HEK293T (cell line): ENCODE measurements at regions not wholly inside any gene's neighbourhood (a gene's known extent, or its start where the extent isn't known, plus 50 kb on each side); places are given as distances from the start of the nearest gene placed in this dataset.
"Not testable (repeated sequence)": the region's sequence is repeated elsewhere in the genome, so short reads cannot be mapped to it uniquely, and the experiment has no call there.

Experiments used
- CTCF ChIA-PET: fragments of 350-600 bp; formaldehyde crosslinking; extraction: SDS; loops from one replicate; lab custom pipeline; 2021; ENCODE audit warnings: antibody characterized with exemption, inconsistent platforms; lab: Yijun Ruan, JAX
- POLR2A ChIA-PET: fragments of 350-600 bp; formaldehyde crosslinking; extraction: SDS; loops from one replicate; lab custom pipeline; 2020; ENCODE audit warnings: antibody characterized with exemption, inconsistent platforms; lab: Yijun Ruan, JAX
- DNase-seq: peaks from one replicate; pipeline ENCODE4 v3.0.0; 2012; ENCODE audit warnings: mixed read lengths; ENCODE audit errors: extremely low spot score
- ARNT ChIP-seq: fragments of 450-650 bp; IDR thresholded peaks from 2 replicates; pipeline ENCODE4 v1.6.1; 2017; ENCODE audit warnings: mild to moderate bottlenecking
- BHLHE40 ChIP-seq: fragments of 450-650 bp; IDR thresholded peaks from 2 replicates; pipeline ENCODE4 v1.6.1; 2016; ENCODE audit warnings: mild to moderate bottlenecking, moderate library complexity, borderline replicate concordance
- CTBP1 ChIP-seq: fragments of 450-650 bp; IDR thresholded peaks from 2 replicates; pipeline ENCODE4 v1.6.1; 2016; ENCODE audit warnings: borderline replicate concordance
- ELF4 ChIP-seq: fragments of 450-650 bp; IDR thresholded peaks from 2 replicates; pipeline ENCODE4 v1.6.1; 2017; ENCODE audit warnings: antibody characterized with exemption
- FOXA1 ChIP-seq: fragments of 450-650 bp; IDR thresholded peaks from 2 replicates; pipeline ENCODE4 v1.6.1; 2016; ENCODE audit warnings: mild to moderate bottlenecking
- FOXK2 ChIP-seq: fragments of 450-650 bp; IDR thresholded peaks from 2 replicates; pipeline ENCODE4 v1.6.1; 2016; ENCODE audit warnings: mild to moderate bottlenecking
- FOXM1 ChIP-seq: fragments of 450-650 bp; IDR thresholded peaks from 2 replicates; pipeline ENCODE4 v1.6.1; 2017; ENCODE audit warnings: mild to moderate bottlenecking, borderline replicate concordance
- HDGF ChIP-seq: fragments of 450-650 bp; IDR thresholded peaks from 2 replicates; pipeline ENCODE4 v1.6.1; 2017; ENCODE audit warnings: antibody characterized with exemption, borderline replicate concordance
- L3MBTL2 ChIP-seq: fragments of 450-650 bp; conservative IDR thresholded peaks from 2 replicates; pipeline ENCODE4 v1.6.1; 2016; ENCODE audit warnings: mild to moderate bottlenecking
- LEF1 ChIP-seq: fragments of 450-650 bp; IDR thresholded peaks from 2 replicates; pipeline ENCODE4 v1.6.1; 2017; ENCODE audit warnings: mild to moderate bottlenecking, borderline replicate concordance
- NFRKB ChIP-seq: fragments of 450-650 bp; IDR thresholded peaks from 2 replicates; pipeline ENCODE4 v1.6.1; 2016; ENCODE audit warnings: mild to moderate bottlenecking, moderate library complexity
- PKNOX1 ChIP-seq: fragments of 450-650 bp; IDR thresholded peaks from 2 replicates; pipeline ENCODE4 v1.6.1; 2016
- SP1 ChIP-seq: fragments of 450-650 bp; IDR thresholded peaks from 2 replicates; pipeline ENCODE4 v1.6.1; 2017
- SUZ12 ChIP-seq: fragments of 450-650 bp; IDR thresholded peaks from 2 replicates; pipeline ENCODE4 v1.6.1; 2016; ENCODE audit warnings: mild to moderate bottlenecking
- TARDBP ChIP-seq: fragments of 450-650 bp; IDR thresholded peaks from 2 replicates; pipeline ENCODE4 v1.6.1; 2016
- ZNF384 ChIP-seq: fragments of 450-650 bp; IDR thresholded peaks from 2 replicates; pipeline ENCODE4 v1.6.1; 2016

DNA sequence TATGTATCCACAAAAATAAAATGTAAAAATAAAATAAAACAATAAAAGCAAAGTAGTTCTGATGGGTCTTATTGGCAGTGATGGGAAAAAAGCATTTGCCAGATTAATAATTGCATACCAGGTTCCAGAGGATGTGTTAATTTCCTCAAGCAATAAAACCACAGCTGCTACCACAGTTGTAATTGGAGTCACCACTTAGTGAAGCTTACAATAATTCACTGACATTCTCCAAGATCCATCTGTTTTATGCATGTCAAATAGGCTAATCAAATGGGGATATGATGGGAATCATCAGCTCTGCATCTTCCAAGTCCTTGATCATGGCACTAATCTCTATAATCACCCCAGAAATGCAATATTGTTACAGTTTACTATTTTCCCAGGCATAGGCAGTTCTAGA is 123.5 kb upstream of the EMCN start:
- no peak for DNase-seq
- TF ChIP-seq SUZ12 (no peak), TARDBP (no peak), FOXA1 (no peak), ELF4 (no peak), FOXM1 (no peak), HDGF (no peak)
- POLR2A ChIA-PET = no interaction called here
- CTCF ChIA-PET = no interaction called here

DNA sequence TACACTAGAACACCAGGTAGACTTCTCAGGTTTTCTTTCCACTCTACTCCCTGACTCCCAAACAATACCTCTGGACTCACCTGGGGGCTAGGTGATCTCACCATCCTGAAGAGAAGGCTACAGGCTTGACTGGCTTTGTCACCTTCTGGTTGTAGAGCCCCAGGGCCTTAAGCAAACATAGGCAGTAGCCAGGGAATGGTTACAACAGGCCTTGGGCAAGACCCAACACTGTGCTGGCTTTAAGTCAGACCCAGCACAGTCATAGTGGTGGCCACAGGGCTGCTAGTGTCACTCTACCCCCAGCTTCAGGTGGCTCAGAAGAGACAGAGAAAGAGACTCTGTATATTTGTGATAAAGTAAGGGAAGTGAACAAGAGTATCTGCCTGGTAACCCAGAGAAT is 118.1 kb upstream of the EMCN start:
- no peak for DNase-seq
- no peak for TF ChIP-seq PKNOX1
- TF ChIP-seq CTBP1 = no peak
- no peak for TF ChIP-seq ZNF384
- TF ChIP-seq TARDBP = no peak
- no peak for TF ChIP-seq BHLHE40
- TF ChIP-seq FOXA1 = no peak
- no peak for TF ChIP-seq SP1
- TF ChIP-seq LEF1 = no peak
- no peak for TF ChIP-seq FOXM1
- TF ChIP-seq ARNT = no peak
- no peak for TF ChIP-seq ELF4
- no peak for TF ChIP-seq HDGF
- POLR2A ChIA-PET = no interaction called here
- CTCF ChIA-PET = no interaction called here

GRCh38 chr4:100633269-100633668 is 115.4 kb upstream of the EMCN start:
- TF ChIP-seq NFRKB (no peak), FOXM1 (no peak), FOXK2 (no peak), SP1 (no peak), TARDBP (no peak), FOXA1 (no peak), CTBP1 (no peak), HDGF (no peak)
- POLR2A ChIA-PET = no interaction called here
- CTCF ChIA-PET = no interaction called here
- DNase-seq = no peak

DNA sequence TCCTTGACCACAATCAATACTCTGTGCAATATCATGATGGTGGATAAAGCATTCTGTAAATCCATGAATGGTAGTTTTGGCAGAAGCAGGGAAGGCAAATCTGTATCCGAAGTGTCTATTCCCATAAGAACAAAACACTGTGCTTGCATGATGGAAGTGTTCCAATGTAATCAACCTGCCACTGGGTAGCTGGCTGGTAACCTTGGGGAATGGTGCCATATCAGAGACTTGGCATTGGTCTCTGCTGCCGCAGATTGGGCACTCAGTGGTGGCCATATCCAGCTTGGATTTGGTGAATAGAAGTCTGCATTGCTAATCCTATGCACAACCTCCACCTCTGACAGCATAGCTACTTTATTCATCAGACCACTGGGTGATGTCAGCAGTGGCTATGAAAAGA is 114.3 kb upstream of the EMCN start:
- no peak for TF ChIP-seq ZNF384
- no peak for TF ChIP-seq L3MBTL2
- TF ChIP-seq TARDBP = no peak
- CTCF ChIA-PET = no interaction called here
- DNase-seq = no peak
- POLR2A ChIA-PET = no interaction called here

- ChIA-PET CTCF (no interaction called here), POLR2A (no interaction called here)
- DNase-seq = no peak
- TF ChIP-seq PKNOX1 (no peak), ELF4 (no peak), FOXM1 (no peak), LEF1 (no peak), SUZ12 (no peak), NFRKB (no peak), ARNT (no peak), FOXK2 (no peak), ZNF384 (no peak), TARDBP (no peak), HDGF (no peak), L3MBTL2 (no peak), SP1 (no peak), BHLHE40 (no peak), FOXA1 (no peak), CTBP1 (no peak)
These were observed 113.6 kb upstream of the EMCN start for GRCh38 chr4:100631281-100631968.

DNA sequence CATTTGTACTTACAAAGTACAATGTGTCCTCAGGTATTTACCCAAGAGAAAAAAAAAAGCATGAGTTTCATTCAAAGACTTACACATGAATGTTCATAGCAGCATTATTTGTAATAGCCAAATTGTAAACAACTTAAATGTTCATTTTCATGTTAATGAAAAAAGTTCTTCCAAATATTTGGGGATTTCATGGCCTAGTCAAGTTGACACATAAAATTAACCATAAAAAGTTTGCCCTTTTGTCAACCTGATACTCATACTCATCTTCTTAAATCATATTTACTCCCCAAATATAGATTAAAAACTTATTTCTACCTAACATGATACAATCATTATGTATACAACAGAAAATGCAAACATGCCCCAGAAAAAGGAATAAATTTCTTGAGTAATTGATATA is 112.5 kb upstream of the EMCN start:
- no peak for DNase-seq
- POLR2A ChIA-PET = no interaction called here
- CTCF ChIA-PET = no interaction called here
- TF ChIP-seq FOXM1 (no peak), PKNOX1 (no peak)

- ChIA-PET CTCF (no interaction called here), POLR2A (no interaction called here)
- TF ChIP-seq CTBP1 (no peak), ZNF384 (no peak), ELF4 (no peak), PKNOX1 (no peak), HDGF (no peak)
- no peak for DNase-seq
These were observed 92.0 kb upstream of the EMCN start for GRCh38 chr4:100609810-100610209.

DNA sequence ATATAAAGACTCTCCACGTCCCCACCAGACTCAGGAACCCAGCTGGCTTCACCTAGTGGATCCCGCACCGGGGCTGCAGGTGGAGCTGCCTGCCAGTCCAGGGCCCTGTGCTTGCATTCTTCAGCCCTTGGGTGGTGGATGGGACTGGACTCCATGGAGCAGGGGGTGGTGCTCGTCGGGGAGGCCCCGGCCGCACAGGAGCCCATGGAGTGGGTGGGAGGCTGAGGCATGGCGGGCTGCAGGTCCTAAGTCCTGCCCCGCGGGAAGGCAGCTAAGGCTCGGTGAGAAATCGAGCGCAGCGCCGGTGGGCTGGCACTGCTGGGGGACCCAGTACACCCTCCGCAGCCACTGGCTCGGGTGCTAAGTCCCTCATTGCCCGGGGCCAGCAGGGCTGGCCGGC is 90.8 kb upstream of the EMCN start:
- CTCF ChIA-PET, DNase-seq, POLR2A ChIA-PET: not testable (repeated sequence)
